ENCODE measurements at regions not wholly inside any gene's neighbourhood (a gene's known extent, or its start where the extent isn't known, plus 50 kb on each side); places are given as distances from the start of the nearest gene placed in this dataset.
A peak's percentile ranks its signal among the peaks of the same experiment; 100 is the strongest.

DNA sequence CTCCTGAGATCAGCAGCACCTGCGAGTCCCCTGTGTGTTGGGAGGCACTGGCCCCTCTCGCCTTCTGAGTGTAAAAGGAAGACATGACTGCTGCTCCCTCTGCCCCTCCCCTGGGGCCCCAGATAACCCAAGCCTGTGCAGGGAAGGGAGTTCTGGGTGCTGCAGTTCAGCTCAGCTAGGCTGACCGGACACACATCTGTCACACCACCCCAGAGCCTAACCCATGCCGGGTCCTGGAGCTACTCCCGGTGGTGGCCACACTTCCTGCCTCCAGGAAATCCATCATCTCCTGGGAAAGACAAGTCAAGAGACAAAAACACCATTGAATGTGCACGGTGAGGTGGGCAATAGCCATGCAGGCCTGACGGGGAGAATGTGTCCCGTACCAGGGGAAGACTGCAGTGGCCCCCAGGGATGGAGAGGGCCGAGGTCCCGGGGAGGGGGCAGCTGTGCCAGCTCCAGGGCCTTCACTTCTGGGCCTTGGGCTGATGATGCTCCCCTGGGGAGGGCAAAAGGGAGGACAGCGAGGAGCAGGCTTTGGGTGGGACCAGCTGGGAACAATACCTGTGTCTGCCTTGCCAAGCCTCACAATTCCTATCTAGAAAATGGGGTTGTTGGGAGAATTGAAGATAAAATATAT lies 210.6 kb downstream of the TFCP2L1 start:
- no peak for DNase-seq (ENCODE audit: low read depth)

DNA sequence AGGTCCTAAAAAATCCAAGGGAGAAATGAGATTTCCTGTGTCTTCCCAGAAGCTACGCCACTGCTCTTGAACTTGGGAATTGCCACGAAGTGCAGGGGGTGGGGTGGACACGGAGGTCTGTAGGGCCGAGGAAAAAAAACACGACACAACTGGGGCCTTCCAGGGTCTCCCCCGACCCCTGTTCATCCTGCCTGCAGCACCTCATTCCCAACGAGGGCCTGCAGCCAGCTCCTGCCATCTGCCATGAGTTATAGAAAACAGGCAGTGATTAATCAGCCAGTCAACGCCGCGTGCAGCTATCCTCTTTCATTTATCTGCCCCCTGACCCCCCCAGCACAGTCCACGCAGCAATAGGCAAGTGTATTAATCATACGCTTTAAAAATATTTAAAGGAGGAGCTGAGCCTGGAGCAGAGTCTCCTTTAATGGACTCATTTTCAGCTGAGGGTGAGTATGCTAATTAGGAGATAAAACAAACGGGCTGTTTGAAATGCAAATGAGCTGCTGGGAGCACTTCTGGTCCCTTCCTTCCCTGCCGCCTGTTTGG lies 209.9 kb downstream of the TFCP2L1 start:
- DNase-seq (ENCODE audit: low read depth): peak; percentile 89

DNA sequence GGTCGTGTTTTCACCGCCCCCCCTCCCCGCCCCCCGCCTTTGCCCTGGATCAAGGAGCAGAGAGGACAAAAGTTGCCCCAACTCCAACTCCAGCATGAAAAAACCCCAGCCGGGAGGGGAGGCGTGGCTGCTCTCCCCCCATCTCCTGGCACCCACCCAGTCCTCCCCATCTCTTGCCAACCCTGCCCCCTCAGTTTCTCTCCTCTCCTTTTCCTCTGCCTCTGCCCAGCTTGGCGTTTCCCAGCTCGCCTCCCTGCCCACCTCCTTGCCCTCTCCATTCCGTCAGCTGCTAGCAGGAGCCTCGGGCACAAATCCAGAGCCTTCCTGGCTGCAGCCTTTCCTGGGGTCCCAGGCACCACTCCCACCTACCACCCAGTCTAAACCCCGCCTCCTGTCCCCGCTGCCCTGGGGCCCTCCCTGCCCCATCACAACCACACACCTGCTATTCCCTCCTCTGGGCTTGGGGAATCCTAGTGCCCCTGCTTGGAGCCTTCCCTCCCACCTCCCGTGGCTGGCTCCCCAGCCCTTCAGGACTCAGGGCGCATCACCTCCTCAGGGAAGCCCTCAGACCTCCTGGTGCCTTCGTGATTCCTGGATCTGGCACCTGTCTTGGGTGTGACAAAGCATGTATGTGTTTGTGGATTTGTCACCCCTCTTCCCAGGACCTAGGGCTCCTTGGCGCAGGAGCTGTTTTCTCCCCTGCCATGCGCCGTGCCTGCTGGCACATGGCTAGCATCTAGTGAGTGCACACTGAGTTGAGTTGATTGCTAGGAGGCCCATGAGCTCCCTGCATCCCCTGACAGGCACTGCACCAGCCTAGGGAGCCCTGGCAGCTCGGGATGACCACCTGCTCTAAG lies 209.1 kb downstream of the TFCP2L1 start:
- DNase-seq (ENCODE audit: low read depth): no peak

DNA sequence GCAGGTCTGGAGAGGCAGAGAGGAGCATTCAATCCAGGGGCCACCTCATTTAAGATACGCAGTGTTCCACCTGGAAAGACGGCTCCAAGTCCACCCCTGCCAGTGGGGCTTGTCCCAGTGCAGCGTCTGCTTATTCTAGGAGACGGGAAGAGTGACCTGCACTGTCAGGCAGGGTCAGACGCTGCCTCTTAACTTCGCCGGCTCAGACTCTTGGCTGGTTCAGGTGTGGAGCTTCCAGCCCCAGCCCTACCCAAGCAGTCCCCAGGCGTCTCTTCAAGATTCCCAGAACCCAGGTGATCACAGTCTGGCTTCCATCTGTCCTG lies 208.5 kb downstream of the TFCP2L1 start:
- no peak for DNase-seq (ENCODE audit: low read depth)

DNA sequence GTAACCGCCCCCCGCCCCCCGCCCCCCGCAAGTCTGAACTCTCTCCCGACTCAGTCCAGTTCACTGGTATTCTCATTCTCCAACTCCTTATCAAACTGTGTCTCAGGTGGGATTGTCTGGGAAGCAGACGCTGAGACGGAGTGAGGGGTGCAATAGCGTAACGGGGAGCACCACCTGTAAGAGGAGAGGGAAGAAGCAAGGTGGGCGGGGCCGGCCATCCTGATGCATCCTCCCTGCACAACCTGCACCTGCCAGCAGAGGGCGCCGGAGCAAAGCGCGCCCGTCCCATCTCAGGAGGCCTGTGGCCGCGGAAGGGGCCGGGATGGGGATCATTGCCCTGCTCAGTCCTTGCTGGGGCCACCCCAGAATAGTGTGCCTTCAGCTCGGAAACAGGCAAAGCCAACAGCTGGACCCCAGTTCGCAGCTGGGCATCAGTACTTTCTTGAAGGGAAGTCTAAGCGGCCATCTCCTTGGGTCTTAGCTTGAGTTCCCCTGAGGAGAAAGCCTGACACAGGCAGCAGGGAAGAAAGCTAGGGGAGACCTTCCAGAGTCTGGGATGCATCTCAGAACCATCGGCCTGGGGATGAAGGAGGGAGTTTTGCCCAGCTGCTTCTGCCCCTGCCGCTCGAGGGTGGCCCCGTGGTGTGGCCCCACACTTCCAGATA lies 208.0 kb downstream of the TFCP2L1 start:
- DNase-seq (ENCODE audit: low read depth): no peak

DNA sequence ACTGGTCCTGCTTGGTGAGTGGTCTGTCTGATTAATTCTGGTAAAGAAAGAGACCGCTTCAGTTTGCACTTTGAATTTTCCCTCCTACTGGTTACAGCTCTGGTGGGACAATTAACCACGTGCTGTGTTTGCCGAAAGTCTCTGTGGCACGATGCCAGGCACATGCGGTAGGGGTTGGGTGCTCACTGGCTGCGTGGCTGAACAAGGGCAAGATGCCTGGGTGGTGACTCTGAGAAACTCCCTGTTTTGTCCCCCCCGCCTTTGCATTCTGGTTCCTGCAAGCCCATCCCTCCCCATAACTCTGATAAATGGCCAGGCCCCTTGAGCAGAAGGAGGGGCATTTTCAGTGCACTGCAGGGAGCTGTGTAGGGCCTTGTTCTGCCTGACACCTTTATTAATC lies 206.1 kb downstream of the TFCP2L1 start:
- no peak for DNase-seq (ENCODE audit: low read depth)

DNA sequence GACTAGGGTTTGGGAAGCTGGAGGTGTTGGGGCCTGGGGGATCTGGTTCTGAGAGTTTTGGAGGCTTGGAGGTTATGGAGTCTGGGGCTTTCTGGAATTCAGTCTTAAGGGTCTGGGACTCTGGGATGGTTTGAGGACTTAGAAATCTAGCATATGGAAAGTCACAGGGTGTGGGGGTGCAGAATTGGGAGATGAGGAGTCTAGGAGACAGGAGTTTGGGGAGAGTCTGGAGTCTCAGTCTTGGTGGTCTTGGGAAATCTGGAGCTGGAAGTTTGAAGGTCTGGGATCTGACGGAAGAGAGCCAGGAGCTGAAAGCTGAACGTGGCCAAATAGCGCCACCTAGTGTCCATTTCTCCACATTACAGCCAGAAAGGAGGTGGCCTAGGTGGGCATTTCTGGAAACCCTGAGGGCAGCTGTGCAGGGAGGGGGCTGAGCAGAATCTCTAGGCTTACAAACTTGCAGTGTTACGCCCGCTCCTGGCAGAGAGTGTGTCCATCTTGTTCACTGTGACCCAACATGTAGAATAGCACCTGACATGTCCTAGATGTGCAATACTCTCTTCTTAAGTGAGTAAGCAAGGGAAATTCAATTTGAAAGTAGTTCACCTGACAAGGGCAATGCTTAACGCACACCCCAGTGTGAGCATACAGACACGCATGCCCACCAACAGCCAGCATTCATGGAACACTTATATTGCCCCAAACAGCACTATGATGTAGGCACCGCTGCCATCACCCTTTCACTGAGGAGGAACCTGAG lies 204.8 kb downstream of the TFCP2L1 start:
- DNase-seq (ENCODE audit: low read depth): peak; percentile 36

DNA sequence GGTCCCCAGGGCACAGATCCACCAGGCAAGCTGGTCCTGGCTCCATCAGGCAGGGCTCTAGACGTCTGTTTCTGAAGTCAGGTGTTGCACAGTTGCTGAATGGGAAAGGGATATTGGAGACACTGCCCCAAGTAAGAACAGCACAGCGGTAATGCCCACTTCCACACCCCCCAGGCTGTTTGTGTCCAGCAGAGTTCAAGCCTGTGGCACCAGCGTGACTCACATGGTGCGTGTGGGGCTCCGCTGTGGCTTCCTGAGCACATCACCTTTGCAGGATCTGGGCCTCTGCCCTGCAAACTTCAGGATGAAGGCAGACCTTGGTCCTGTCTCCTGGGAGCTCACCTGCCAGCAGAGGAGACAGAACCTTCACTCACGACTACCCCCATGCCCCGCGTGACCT lies 203.3 kb downstream of the TFCP2L1 start:
- DNase-seq (ENCODE audit: low read depth): no peak

DNA sequence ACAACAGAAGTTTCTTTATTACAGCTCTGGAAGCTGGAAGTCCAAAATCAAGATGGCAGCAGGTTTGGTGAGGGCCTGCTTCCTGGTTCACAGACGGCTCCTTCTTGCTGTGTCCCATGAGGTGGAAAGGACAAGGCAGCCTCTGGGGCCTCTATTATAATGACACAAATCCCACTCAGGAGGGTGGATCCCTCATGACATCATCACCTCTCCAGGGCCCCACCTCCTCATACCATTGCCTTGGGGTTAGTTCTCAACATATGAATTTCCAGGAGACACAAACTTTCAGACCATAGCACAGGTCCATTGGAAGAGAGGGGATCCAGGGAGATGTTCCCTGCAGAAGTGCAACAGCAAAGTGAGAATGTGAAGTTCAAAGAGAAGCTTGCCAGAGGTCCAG lies 202.8 kb downstream of the TFCP2L1 start:
- no peak for DNase-seq (ENCODE audit: low read depth)

DNA sequence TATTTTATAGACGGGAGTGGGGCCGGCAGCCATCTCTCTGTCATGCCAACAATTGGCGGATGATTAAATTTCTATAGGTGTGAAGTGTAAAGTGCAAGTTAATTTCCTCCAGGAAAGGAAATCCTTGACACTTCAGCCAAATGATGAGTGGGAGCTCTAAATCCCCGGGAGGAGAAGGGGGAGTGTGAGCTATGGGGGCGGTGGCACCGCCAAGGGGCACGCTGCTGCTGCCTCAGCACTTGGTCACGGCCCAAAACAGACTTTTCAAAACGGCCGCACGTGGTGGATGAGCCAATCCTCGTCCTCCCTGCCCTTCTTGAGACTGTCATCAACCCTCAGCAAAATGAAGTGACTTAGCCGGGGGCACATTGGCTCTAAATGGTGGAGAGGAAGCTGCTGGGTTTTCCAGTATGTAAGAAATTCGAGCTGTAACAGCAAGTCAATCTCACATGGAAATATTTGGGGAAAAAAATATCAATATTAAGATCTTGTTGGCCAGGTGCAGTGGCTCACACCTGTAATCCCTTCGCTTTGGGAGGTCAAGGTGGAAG lies 200.8 kb downstream of the TFCP2L1 start:
- DNase-seq (ENCODE audit: low read depth): no peak

DNA sequence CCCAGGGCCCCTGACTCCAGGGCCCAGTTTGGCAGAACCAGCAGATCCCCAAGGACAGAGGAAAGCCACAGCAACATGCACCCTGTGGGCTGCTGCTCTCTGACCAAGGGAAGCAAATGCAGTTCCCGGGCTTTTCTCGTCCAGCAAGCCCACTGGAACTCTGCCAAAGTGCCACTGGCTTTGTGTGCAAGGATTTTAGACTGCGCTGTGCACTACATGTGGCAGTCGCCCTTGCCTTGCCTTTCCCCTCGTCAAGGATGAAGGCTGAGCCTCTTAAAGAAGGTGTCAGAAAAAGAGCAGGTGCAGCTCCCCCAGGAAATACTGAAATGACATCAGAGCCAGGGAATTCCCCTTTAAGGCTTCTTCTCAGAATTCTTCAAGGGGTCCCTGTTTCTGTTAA lies 199.2 kb downstream of the TFCP2L1 start:
- DNase-seq (ENCODE audit: low read depth): no peak

DNA sequence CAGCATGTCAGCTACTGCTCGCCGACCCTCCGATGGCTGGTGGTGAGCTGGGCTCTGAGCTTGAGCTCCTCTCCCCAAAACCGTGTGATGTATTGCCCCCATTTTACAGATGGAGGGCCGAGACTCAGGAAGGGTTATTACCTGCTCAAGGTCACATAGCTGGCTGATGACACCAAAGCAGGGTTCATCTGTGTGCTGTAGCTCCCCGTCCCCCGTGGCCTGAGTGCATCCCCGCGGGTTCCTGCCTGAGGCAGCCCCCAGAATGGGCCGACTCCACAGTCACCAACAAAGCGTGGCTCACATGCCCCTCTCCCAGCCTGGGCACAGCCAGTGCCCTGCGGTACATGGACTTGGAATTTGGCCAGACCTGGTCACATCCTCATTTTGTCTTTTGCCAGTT lies 198.6 kb downstream of the TFCP2L1 start:
- DNase-seq (ENCODE audit: low read depth): no peak

DNA sequence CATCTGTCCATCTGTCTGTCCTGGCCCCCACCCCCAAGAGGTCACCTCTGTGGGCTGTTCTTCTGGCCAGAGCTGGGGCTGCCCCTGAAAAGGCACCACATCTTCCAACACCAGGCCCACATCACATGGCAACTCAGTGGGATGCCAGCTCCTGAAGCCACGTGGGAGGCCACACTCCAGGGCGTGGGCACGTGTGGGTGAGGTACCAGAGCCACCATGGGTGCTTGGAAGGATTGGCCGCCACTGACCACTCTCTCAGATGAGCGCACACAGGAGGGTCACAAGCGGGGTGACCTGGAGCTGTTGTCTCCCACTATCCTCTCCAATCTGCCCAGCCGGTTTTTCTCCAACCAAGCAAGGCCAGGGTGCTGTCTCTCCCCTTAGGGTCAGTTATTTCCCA lies 197.9 kb downstream of the TFCP2L1 start:
- DNase-seq (ENCODE audit: low read depth): no peak

DNA sequence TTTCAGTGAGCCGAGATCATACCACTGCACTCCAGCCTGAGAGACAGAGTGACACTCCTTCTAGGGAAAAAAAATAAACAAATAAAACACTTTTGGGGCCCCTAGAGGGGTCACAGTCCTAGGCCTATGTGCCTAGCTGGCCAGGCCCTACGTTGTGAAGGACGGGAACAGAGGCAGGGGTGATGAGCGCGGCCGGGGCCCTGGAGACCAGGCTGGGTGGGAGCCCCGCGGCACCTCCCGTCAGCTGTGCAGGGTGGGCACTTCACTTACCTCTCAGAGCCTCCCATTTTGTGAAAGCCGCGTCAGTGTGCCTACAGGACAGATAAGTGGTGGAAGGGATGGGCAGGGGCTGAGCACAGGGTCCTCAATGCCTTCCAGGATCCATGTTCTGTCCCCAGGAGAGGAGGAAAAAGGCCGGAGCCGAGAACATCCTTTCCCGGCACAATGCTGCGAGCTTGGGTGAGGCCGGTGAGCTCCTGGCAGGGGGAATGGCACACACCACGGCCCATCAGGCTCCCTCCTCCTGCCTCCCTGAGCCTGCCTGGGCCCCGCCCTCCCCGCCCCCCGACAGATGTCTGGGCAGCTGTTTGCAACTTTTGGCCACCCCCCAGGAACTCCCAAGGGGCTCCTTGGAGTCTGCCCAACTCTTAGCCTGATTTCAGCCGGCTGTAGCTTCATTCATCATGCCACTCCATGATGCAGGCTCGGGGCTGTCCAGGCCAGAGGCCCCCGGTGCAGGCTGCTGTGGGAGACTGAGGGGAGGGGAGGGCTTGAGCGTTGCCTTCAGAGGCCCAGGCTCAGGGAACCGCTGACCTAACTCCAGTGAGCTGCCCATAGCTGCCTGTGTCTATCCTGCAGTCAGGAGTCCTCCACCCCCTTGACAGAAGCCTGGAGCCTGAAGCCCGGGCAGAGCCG lies 196.5 kb downstream of the TFCP2L1 start:
- no peak for DNase-seq (ENCODE audit: low read depth)

DNA sequence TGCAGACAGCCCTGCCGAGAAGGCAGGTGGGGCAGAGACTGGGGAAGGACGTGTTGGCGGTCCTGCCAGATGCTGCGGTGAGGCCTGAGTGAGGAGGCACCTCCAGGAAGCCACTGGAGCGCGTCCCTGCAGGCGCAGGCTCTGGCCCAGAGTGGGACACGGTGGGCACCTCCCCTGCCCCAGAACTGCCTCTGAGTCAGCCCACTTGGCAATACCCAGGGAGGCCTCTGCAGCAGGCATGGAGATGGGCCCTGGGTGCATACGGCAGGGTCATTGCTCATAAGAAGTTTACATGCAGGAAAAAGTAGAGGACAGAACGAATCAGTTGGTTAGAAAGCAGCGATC lies 195.9 kb downstream of the TFCP2L1 start:
- DNase-seq (ENCODE audit: low read depth): no peak

DNA sequence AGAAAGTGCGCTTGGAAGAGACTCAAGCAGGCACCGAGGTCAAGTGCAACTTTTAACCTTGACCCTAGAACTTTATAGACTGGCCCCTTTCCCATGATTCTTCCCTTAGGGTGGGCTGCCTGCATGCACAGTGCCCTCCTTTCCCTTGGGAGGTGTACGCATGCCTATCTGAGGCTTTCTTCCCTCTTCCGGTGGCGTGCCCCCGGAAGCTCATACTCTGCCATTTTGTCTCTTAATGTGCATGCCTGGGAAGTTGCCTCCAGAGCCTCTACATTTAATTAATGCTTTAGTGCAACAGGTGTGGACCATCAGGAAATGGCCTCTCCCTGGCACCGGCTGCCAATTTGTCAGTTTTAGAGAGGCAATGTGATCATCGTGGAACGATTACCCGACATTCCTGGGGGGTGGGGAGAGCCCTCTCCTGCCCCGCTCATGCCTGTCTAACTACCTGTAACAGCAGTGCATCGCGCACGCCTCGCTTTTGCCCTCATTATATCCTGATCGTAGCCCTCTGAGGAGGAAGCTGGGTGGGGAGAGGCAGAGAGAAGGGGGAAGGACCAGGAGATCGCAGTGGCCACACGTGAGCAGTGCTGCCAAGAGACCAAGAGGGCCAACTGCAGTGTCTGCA lies 194.8 kb downstream of the TFCP2L1 start:
- no peak for DNase-seq (ENCODE audit: low read depth)

DNA sequence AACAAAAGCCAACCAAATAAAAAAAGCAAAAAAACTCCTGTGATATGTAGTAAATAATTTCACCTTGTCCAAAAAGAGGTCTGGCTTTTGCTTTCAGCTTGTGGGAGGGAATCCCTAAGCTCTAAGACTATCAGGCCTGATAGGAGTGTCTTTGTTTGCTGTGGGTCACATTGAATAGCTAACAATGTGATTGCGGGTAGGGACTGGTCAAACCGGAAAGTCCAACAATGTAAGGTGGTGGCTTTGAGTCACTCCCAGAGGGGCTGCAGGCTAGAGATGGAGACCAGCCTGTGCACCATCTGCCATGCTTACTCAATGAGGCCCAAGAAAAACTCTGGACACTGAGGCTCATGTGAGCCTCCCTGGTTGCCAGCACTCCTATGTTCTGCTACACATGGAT lies 192.9 kb downstream of the TFCP2L1 start:
- DNase-seq (ENCODE audit: low read depth): no peak

DNA sequence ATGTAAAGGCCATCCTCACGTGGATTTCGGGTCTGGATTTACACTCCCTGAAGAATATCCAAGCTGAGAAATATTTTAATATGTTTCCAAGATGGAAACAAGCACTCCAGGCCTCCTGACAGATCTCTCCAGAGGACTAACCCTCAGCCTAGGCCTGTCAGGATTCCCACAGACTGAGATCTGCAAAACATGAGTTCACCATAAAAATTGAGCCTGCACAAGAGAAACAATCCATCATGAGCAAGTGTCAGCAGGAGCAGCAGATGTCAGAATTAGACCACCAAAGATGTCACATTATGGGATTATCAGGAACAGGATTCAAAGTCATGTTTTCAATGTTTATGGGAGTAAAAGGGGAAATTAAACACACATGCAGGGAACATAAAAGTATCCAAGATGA lies 191.3 kb downstream of the TFCP2L1 start:
- no peak for DNase-seq (ENCODE audit: low read depth)

DNA sequence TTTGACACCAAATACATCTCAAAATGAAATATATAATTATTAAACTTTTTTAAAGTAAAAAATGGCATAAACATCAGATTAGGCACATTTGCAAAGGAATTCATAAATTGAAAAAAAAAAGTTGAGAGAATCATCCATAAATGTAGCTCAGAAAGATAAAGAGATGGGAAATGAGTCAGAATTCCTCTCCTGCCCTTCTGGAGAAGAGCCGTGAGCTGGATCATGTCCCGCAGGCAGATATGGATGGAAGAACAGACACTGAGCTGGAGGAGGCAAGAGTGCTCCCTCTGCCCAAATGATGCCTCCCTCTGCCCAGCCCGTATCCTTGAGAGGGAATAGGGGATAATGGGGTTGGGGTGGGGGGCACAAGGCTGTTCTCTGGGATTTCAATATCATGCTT lies 190.9 kb downstream of the TFCP2L1 start:
- no peak for DNase-seq (ENCODE audit: low read depth)

DNA sequence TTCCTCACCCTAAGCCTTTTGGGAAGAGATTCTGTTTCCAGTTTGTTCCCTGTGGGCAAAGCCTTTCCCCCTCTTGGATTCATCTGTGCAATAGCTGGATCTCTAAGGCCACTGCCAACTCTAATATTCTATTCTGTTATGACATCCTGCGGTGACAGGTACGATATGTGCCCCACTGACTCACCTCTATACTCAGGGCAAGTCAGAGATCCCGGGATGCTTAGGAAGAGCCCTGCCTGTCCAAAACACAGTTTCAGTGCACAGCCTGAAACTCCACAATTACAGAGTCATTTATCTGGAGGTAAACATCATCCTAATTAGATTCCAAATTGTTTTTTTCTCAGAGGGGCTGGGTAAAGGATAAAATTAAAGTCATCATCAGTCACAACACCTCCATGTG lies 190.2 kb downstream of the TFCP2L1 start:
- no peak for DNase-seq (ENCODE audit: low read depth)
